HepG2 (cell line): ENCODE measurements at regions not wholly inside any gene's neighbourhood (a gene's known extent, or its start where the extent isn't known, plus 50 kb on each side); places are given as distances from the start of the nearest gene placed in this dataset.
"Not testable (repeated sequence)": the region's sequence is repeated elsewhere in the genome, so short reads cannot be mapped to it uniquely, and the experiment has no call there.

Experiments used
- ATAC-seq: fragments of 200-7000 bp; cut with Tn5 transposase; 3 replicates; pipeline ENCODE4 v1.9.1; 2020; ENCODE audit warnings: mild to moderate bottlenecking, moderate library complexity
- BruUV-seq: library from RNA; stranded (reverse); fragments of 400-500 nt; replicated peaks from 2 replicates; lab custom pipeline; 2021; lab: Mats Ljungman, UMichigan
- CTCF ChIA-PET: fragments of 300-600 bp; formaldehyde crosslinking; extraction: SDS; loops from one replicate; lab custom pipeline; 2021; ENCODE audit warnings: low total read pairs, inconsistent platforms, low intra/inter-chr PET ratio; lab: Yijun Ruan, JAX
- POLR2A ChIA-PET: fragments of 350-600 bp; sonication (Branson Sonifier 250); formaldehyde crosslinking; loops from one replicate; lab custom pipeline; 2020; ENCODE audit warnings: antibody characterized with exemption, inconsistent platforms; lab: Yijun Ruan, JAX
- DNase-seq: peaks from one replicate; pipeline ENCODE4 v3.0.0-alpha.2; 2015; ENCODE audit warnings: low spot score
- FAIRE-seq: peaks from 3 replicates; lab custom pipeline; 2011; peaks lifted over from hg19 to GRCh38; lab: Jason Lieb, UNC
- H2AFZ ChIP-seq: one replicate; pipeline ENCODE4 v1.6.1; 2011; ENCODE audit warnings: low read length, inconsistent platforms
- H3K27ac ChIP-seq: fragments of 300-600 bp; 3 replicates; pipeline ENCODE4 v1.8.0; 2011; ENCODE audit warnings: mixed run types, mild to moderate bottlenecking, mixed read lengths, low read length, inconsistent platforms; ENCODE audit not compliant: insufficient read depth; ENCODE audit errors: extremely low read length
- H3K27me3 ChIP-seq, 2 experiments: fragments of 200-600 bp in 1 of 2; 2 replicates in 1 of 2; 3 replicates in 1 of 2; pipeline versions ENCODE4 v1.6.0 to v1.8.0; 2011; ENCODE audit warnings: low read length in 2 of 2, mild to moderate bottlenecking in 2 of 2, moderate library complexity in 2 of 2, inconsistent platforms in 1 of 2; ENCODE audit not compliant: insufficient read depth in 2 of 2, control insufficient read depth in 1 of 2
- H3K36me3 ChIP-seq, 2 experiments: fragments of 200-600 bp in 1 of 2; replicated peaks in 1 of 2; 2 replicates in 1 of 2; 3 replicates in 1 of 2; pipeline versions ENCODE4 v1.5.1 to v1.8.0; 2011; ENCODE audit warnings: low read length in 2 of 2, inconsistent platforms in 1 of 2; ENCODE audit not compliant: insufficient read depth in 2 of 2, control insufficient read depth in 1 of 2
- H3K4me1 ChIP-seq: 2 replicates; pipeline ENCODE4 v1.5.1; 2012; ENCODE audit warnings: low read length, inconsistent platforms; ENCODE audit not compliant: insufficient read depth
- H3K4me2 ChIP-seq: 2 replicates; pipeline ENCODE4 v1.6.0; 2011; ENCODE audit warnings: low read depth, low read length, inconsistent platforms
- H3K4me3 ChIP-seq, 3 experiments: fragments of 200-600 bp in 1 of 3; sonication (generic), shearing (Covaris generic) in 1 of 3; replicated peaks in 1 of 3; 2 replicates each; pipeline ENCODE4 v1.5.1; 2011 to 2016; ENCODE audit warnings: low read length in 3 of 3, inconsistent platforms in 2 of 3, low read depth in 2 of 3, mild to moderate bottlenecking in 2 of 3, control low read depth in 1 of 3, mixed read lengths in 1 of 3; ENCODE audit not compliant: insufficient read depth in 1 of 3
- H3K79me2 ChIP-seq: one replicate; pipeline ENCODE4 v1.6.1; 2011; ENCODE audit warnings: low read length, inconsistent platforms; ENCODE audit not compliant: insufficient read depth
- H3K9ac ChIP-seq: 2 replicates; pipeline ENCODE4 v1.6.0; 2011; ENCODE audit warnings: mild to moderate bottlenecking, low read depth, low read length, inconsistent platforms; ENCODE audit not compliant: insufficient read depth
- H3K9me3 ChIP-seq: 2 replicates; pipeline ENCODE4 v1.5.1; 2012; ENCODE audit warnings: mild to moderate bottlenecking, low read length
- H4K20me1 ChIP-seq: 2 replicates; pipeline ENCODE4 v1.6.0; 2011; ENCODE audit warnings: inconsistent platforms, mild to moderate bottlenecking, low read length, moderate library complexity; ENCODE audit not compliant: insufficient read depth
- MAFF ChIP-seq: IDR thresholded peaks from 2 replicates; pipeline ENCODE4 v1.6.1; 2011; ENCODE audit warnings: low read depth, low read length, improper control_type of control experiment
- MAFK ChIP-seq, 2 experiments: IDR thresholded peaks in 1 of 2; conservative IDR thresholded peaks in 1 of 2; 2 replicates each; pipeline ENCODE4 v1.6.1; 2011; ENCODE audit warnings: improper control_type of control experiment in 2 of 2, low read length in 2 of 2
- MBNL3 ChIP-seq: fragments of 250-450 bp; sonication (Bioruptor Pico); conservative IDR thresholded peaks from 2 replicates; pipeline ENCODE4 v1.8.0; 2022; ENCODE audit warnings: mild to moderate bottlenecking, inconsistent platforms
- ZNF136 ChIP-seq: sonication (generic); formaldehyde crosslinking; IDR thresholded peaks from 2 replicates; pipeline ENCODE4 v1.8.1; 2022; ENCODE audit warnings: low read depth, mild to moderate bottlenecking, moderate library complexity, missing genetic modification reagents
- WGBS: methylation state at CpG from one replicate; pipeline ENCODE4 v1.1.6; 2017; ENCODE audit warnings: low lambda C conversion rate; 5-methylcytosine and 5-hydroxymethylcytosine counted together
- in situ Hi-C: cut with HindIII; loops from 2 replicates; pipeline ENCODE4 v1.10.0; 2017; ENCODE audit warnings: low pct_unique_long_range_greater_than_20kb; ENCODE audit not compliant: extremely low pct_ligation_motif_present
- intact Hi-C: fragments of 100-400 bp; cut with micrococcal nuclease; formaldehyde crosslinking; loops from one replicate; pipeline ENCODE4 v1.10.0; 2022; ENCODE audit not compliant: unreplicated experiment
- TF ChIP-seq, protein P1 (sequence below): sonication (generic); formaldehyde crosslinking; IDR thresholded peaks from 2 replicates; pipeline ENCODE4 v1.9.0; 2021; ENCODE audit warnings: missing genetic modification reagents, borderline replicate concordance

GRCh38 chr12:19623751-19624399, 184.6 kb downstream of the AEBP2 start:
- ChIA-PET CTCF (no interaction called here), POLR2A (no interaction called here)
- H3K4me1 ChIP-seq = no peaks in the 10 kb centered on the region
- FAIRE-seq (no peak), DNase-seq (no peak), ATAC-seq (no peak)
- H4K20me1 ChIP-seq = no peaks in the 10 kb centered on the region
- intact Hi-C loops = no loop called here
- H3K9me3 ChIP-seq = no peaks in the 10 kb centered on the region
- no peaks in the 10 kb centered on the region for H3K36me3 ChIP-seq
- H3K79me2 ChIP-seq = no peaks in the 10 kb centered on the region
- H3K9ac ChIP-seq = no peak overlapping the region
- H3K27ac ChIP-seq = no peak overlapping the region
- BruUV-seq = no TSS peak
- no peaks in the 10 kb centered on the region for H3K27me3 ChIP-seq
- no peak overlapping the region for H3K4me2 ChIP-seq
- 16% methylated on average over 9 of the region's 9 CpGs for WGBS
- H3K4me3 ChIP-seq = no peak overlapping the region
- TF ChIP-seq MBNL3 (CRISPR knock-in tag) = no peak
- no peak for TF ChIP-seq ZNF136 (CRISPR knock-in tag)
- TF ChIP-seq, all 625 proteins: peak for 0
- H2AFZ ChIP-seq = no peak overlapping the region
- in situ Hi-C loops = no loop called here

GRCh38 chr12:19624491-19624890, 185.2 kb downstream of the AEBP2 start:
- Histone ChIP-seq H3K4me3 (no peak overlapping the region), H3K4me1 (no peaks in the 10 kb centered on the region), H3K27me3 (no peaks in the 10 kb centered on the region), H3K4me2 (no peak overlapping the region), H3K27ac (no peak overlapping the region), H3K9me3 (no peaks in the 10 kb centered on the region), H3K79me2 (no peaks in the 10 kb centered on the region), H4K20me1 (no peaks in the 10 kb centered on the region), H3K36me3 (no peaks in the 10 kb centered on the region), H2AFZ (no peak overlapping the region), H3K9ac (no peak overlapping the region)
- TF ChIP-seq MAFF = peak; percentile 61
- peak; percentile 46 to 75; a peak in 3 of 4 replicates for TF ChIP-seq MAFK (conservative IDR thresholded peaks at IDR 0.05 in 1 of 2, IDR thresholded peaks at IDR 0.05 in 1 of 2; ENCODE audit: low read length in 2 of 2)
- TF ChIP-seq, protein P1, sequence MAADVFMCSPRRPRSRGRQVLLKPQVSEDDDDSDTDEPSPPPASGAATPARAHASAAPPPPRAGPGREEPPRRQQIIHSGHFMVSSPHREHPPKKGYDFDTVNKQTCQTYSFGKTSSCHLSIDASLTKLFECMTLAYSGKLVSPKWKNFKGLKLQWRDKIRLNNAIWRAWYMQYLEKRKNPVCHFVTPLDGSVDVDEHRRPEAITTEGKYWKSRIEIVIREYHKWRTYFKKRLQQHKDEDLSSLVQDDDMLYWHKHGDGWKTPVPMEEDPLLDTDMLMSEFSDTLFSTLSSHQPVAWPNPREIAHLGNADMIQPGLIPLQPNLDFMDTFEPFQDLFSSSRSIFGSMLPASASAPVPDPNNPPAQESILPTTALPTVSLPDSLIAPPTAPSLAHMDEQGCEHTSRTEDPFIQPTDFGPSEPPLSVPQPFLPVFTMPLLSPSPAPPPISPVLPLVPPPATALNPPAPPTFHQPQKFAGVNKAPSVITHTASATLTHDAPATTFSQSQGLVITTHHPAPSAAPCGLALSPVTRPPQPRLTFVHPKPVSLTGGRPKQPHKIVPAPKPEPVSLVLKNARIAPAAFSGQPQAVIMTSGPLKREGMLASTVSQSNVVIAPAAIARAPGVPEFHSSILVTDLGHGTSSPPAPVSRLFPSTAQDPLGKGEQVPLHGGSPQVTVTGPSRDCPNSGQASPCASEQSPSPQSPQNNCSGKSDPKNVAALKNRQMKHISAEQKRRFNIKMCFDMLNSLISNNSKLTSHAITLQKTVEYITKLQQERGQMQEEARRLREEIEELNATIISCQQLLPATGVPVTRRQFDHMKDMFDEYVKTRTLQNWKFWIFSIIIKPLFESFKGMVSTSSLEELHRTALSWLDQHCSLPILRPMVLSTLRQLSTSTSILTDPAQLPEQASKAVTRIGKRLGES (CRISPR knock-in tag) = no peak
- BruUV-seq = no TSS peak
- ChIA-PET CTCF (no interaction called here), POLR2A (no interaction called here)
- in situ Hi-C loops = no loop called here
- WGBS = 41% methylated on average over 6 of the region's 6 CpGs
- no peak for FAIRE-seq
- no peak for DNase-seq
- ATAC-seq = no peak
- intact Hi-C loops = no loop called here

DNA sequence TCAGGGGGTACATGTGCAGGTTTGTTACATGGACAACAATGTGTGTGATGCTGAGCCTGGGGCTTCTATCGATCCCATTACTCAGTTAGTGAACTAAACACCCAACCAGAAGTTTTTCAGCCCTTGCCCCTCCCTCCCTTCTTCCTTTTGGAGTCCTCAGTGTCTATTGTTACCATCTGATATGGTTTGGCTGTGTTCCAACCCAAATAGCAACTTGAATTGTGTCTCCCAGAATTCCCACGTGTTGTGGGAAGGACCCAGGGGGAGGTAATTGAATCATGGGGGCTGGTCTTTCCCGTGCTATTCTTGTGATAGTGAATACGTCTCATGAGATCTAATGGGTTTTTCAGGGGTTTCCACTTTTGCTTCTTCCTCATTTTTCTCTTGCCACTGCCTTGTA, 186.3 kb downstream of the AEBP2 start:
- DNase-seq, H4K20me1 ChIP-seq, POLR2A ChIA-PET, H2AFZ ChIP-seq, FAIRE-seq, BruUV-seq, ATAC-seq, H3K4me3 ChIP-seq, intact Hi-C loops, in situ Hi-C loops, H3K4me1 ChIP-seq, H3K27ac ChIP-seq, H3K4me2 ChIP-seq, H3K27me3 ChIP-seq, CTCF ChIA-PET, H3K36me3 ChIP-seq, H3K9me3 ChIP-seq, H3K79me2 ChIP-seq, H3K9ac ChIP-seq: not testable (repeated sequence)
- WGBS = 20% methylated on average over 4 of the region's 4 CpGs
